Right cardiac atrium (tissue), 5 donors: ENCODE measurements at regions not wholly inside any gene's neighbourhood (a gene's known extent, or its start where the extent isn't known, plus 50 kb on each side); places are given as distances from the start of the nearest gene placed in this dataset.
"Not testable (repeated sequence)": the region's sequence is repeated elsewhere in the genome, so short reads cannot be mapped to it uniquely, and the experiment has no call there.

ENCODE experiments used
- ATAC-seq, 2 donors: fragments of 200-7000 bp; cut with Tn5 transposase; one replicate each; pipeline versions ENCODE4 v1.8.0 to v1.9.1; 2020; ENCODE audit warnings: moderate library complexity in 2 of 2, mild to moderate bottlenecking in 1 of 2
- DNase-seq, 3 donors: peaks; one replicate each; pipeline ENCODE4 v3.0.0-alpha.2; 2020
- H3K27ac ChIP-seq: one replicate; pipeline ENCODE4 v1.5.1; 2013; ENCODE audit warnings: mild to moderate bottlenecking, low read length, control low read depth, moderate library complexity
- H3K27me3 ChIP-seq: one replicate; pipeline ENCODE4 v1.6.1; 2013; ENCODE audit not compliant: control insufficient read depth, insufficient read depth
- H3K4me1 ChIP-seq: one replicate; pipeline ENCODE4 v1.6.1; 2013; ENCODE audit warnings: low read length; ENCODE audit not compliant: control insufficient read depth, insufficient read depth
- H3K4me3 ChIP-seq: one replicate; pipeline ENCODE4 v1.5.1; 2013; ENCODE audit warnings: low read length, control low read depth
- H3K9me3 ChIP-seq: one replicate; pipeline ENCODE4 v1.6.1; 2013; ENCODE audit warnings: low read length; ENCODE audit not compliant: control insufficient read depth
- WGBS: extraction: QIAGEN DNeasy Blood & Tissue Kit; methylation state at CpG from one replicate; pipeline ENCODE4 v1.1.7; 2013; 5-methylcytosine and 5-hydroxymethylcytosine counted together
- intact Hi-C, 4 donors: fragments of 100-400 bp; cut with DNase I; formaldehyde crosslinking; loops; one replicate each; pipeline versions ENCODE4 v1.11.0 to v1.14.0; 2022 to 2023
- donor health status: healthy with polysubstance abuse.
- donor health status: DM: no; HTN: yes; CAD: no.
- donor health status: DM: no; HTN: no; CAD: no.
- donor health status: DM: no; HTN: yes; CAD: no; lungs with severe emphysema.
- donor health status: DM: yes; HTN: yes; CAD: no.

DNA sequence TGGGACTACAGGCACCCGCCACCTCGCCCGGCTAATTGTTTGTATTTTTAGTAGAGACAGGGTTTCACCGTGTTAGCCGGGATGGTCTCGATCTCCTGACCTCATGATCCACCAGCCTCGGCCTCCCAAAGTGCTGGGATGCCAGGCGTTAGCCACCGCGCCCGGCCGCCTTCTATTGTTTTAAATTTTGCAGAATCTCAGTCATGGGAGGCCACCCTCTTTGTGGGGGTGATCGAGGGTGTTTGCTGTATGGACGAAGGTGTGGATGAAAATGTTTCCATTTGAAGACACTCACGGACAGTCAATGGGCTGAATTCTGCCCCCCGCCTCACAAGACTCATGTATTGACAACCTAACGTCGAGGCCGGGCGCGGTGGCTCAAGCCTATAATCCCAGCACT is 73.0 kb upstream of the SHOX start:
- WGBS: 89% methylated on average over 21 of the region's 21 CpGs
- ATAC-seq, H3K27ac ChIP-seq, H3K4me3 ChIP-seq, H3K9me3 ChIP-seq, DNase-seq, H3K27me3 ChIP-seq, intact Hi-C loops, H3K4me1 ChIP-seq: not testable (repeated sequence)

DNA sequence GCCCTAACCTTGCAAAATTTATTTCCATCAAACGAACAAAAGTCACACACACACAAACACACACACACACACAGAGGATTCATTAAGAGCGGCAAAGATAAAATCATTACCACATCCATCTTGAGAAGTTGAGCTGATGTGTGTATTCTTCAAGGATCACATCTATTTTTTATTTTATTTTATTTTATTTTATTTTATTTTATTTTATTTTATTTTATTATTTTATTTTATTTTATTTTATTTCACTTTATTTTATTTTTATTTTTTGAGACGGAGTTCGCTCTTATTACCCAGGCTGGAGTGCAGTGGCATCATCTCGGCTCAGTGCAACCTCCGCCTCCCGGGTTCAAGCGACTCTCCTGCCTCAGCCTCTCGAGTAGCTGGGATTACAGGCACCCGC is 71.3 kb upstream of the SHOX start:
- H3K9me3 ChIP-seq, H3K4me1 ChIP-seq, ATAC-seq, H3K27me3 ChIP-seq, DNase-seq, H3K4me3 ChIP-seq, H3K27ac ChIP-seq, intact Hi-C loops: not testable (repeated sequence)
- 90% methylated on average over 10 of the region's 10 CpGs for WGBS

DNA sequence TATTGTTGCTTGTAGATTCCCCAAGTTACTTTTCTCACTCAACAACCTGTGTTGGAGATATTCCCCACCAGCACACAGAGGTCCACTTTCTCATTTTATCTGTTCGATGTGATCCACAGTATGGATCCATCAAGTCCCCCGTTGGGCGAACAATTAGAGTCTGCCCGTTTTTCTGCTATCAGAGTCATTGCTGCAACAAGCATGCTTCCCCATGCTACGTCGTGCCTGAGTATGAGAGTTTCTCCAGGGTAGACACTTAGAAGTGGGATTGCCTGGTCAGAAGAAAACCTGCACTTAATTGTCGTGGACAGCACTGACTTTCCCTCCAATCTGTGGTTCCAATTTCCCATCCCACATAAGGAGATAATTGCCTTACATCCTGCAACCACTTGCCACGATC is 62.7 kb upstream of the SHOX start:
- no peaks in the 10 kb centered on the region for H3K27me3 ChIP-seq
- no peaks in the 10 kb centered on the region for H3K4me1 ChIP-seq
- WGBS: 78% methylated on average over 8 of the region's 8 CpGs
- H3K9me3 ChIP-seq: no peaks in the 10 kb centered on the region
- ATAC-seq: no peak
- DNase-seq: peak in 1 of 3 donors; percentile 6
- intact Hi-C loops: no loop called here
- H3K27ac ChIP-seq: no peak overlapping the region
- H3K4me3 ChIP-seq: no peak overlapping the region

DNA sequence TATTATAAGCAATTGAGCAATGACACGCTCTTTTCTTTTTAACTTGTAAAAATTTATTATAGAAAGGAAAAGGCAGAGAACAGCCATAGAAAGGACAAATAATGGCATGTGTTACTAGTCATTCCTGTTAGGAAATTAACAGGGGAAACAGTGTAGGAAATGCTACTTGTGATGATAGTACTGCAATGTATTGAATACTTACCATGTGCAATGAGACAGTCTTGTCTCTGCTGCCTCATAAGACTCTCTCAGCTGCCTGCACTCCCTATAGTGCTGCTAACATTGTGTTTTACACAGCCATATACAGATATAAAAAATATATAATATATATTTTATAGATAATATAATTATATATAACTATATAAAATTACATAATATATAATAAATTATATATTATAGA is 62.3 kb upstream of the SHOX start:
- Histone ChIP-seq H3K4me3 (no peak overlapping the region), H3K27me3 (no peaks in the 10 kb centered on the region), H3K9me3 (no peaks in the 10 kb centered on the region), H3K4me1 (no peaks in the 10 kb centered on the region), H3K27ac (no peak overlapping the region)
- intact Hi-C loops: no loop called here
- 89% methylated on average over 1 of the region's 1 CpG for WGBS
- DNase-seq: no peak
- ATAC-seq: no peak

DNA sequence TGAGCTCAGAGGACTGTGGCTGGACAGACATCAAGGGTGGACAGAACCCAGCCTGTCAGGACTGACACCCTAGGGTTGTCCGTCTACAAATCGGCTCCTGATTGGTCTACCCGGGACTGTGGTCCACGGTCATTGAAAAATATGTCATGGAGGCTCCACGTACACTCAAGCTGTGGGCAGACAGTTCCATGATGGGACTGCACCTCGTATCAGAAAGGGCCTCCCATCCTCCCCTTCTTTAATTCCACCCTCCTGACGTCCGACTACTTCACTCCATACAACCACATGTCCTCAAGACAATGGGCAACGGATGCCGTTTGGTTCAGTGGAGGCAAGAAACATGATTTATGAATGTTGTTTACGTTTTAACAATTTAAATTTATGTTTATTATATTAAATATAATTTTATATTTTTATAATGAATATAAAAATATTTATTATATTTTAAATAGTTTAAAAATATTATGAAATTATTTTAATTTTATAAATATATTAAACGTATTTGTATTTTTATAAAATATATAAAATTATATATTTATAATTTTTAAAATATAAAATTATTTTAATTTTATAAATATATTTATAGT is 58.0 kb upstream of the SHOX start:
- ATAC-seq: no peak

DNA sequence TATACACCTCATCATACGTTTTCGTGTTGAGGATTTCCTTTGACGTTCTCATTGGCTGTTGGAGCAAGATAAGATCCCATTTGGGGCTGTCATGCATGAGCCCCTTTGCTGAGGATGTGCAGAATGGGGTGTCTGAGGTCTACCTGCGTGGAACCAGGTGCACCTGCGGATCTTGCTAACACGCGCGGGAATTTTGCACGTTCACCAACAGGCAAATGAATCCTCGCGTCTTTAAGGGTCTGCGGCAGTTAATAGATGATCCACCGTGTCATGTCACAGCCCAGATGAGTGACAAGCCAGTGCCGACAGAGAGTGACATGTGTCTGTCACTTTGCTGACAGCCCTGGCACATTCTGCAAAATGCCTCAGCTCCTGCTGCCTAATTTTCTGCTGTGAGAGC is 56.3 kb upstream of the SHOX start:
- no peaks in the 10 kb centered on the region for H3K27me3 ChIP-seq
- H3K4me1 ChIP-seq: no peaks in the 10 kb centered on the region
- WGBS: 74% methylated on average over 14 of the region's 14 CpGs
- intact Hi-C loops: no loop called here
- peaks cover 3% of the 10 kb centered on the region for H3K9me3 ChIP-seq
- ATAC-seq (no peak), DNase-seq (peak in 1 of 3 donors; percentile 3)
- H3K27ac ChIP-seq: no peak overlapping the region
- H3K4me3 ChIP-seq: no peak overlapping the region

More for the DNA sequence above, 58.0 kb upstream of the SHOX start:
- H3K27me3 ChIP-seq: no peaks in the 10 kb centered on the region
- H3K4me1 ChIP-seq: no peaks in the 10 kb centered on the region
- intact Hi-C loops: no loop called here
- H3K4me3 ChIP-seq: no peak overlapping the region
- H3K27ac ChIP-seq: no peak overlapping the region
- DNase-seq: peak in 1 of 3 donors; percentile 2
- WGBS: 77% methylated on average over 12 of the region's 12 CpGs
- peaks cover 3% of the 10 kb centered on the region for H3K9me3 ChIP-seq

DNA sequence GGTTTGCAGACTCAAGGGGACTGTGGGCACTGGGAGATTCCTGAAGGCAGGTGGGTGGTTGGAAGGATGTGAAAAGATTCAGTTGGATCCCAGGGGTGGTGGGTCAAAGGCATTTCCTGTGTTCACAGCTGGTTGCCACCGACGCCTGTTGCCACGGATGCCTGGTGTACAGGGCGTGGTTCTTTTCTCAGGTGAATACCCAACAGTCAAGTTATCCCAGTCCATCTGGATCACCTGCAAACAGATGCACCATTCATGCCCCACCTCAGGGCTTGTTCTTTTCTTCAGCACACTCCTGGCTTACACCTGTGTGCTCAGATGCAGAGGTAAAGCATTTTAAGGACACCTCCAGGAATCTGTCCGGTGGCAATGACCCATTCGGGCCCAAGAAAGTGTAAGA is 55.8 kb upstream of the SHOX start:
- 73% methylated on average over 6 of the region's 6 CpGs for WGBS
- intact Hi-C loops: no loop called here
- Histone ChIP-seq H3K9me3 (peaks cover 3% of the 10 kb centered on the region), H3K27ac (no peak overlapping the region), H3K27me3 (no peaks in the 10 kb centered on the region), H3K4me1 (no peaks in the 10 kb centered on the region), H3K4me3 (no peak overlapping the region)
- DNase-seq (no peak), ATAC-seq (no peak)

DNA sequence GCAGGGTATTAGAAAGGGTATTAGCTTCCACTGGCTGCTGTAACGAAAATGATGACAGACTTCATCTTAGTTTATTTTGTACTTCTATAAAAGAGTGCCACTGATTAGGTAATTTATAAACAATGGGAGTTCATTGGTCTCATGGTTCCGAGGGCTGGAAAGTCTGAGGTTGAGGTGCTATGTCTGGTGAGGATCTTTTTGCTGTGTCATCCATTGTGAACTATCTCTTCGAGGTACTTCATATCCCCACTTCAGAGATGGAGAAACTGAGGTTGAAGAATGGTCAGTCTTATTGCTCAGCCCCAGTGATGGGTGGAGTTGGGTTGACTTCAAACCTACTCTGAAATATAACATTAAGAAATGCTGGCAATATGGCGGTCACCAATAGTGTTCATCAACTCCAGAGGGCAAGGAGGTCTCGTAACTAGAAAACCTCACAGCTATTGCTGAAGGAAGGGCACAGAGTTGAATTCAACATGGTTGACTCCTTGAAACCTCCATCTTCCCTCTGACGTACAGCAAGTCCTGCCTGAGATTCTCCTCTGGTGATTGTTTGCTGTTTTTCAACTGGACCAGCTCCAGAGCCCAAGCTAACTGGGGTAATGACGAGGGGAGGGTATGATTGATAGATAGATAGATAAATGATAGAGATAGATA is 53.6 kb upstream of the SHOX start:
- Histone ChIP-seq H3K4me1 (no peaks in the 10 kb centered on the region), H3K27me3 (no peaks in the 10 kb centered on the region), H3K4me3 (no peak overlapping the region), H3K9me3 (peaks cover 3% of the 10 kb centered on the region), H3K27ac (no peak overlapping the region)
- DNase-seq (no peak), ATAC-seq (no peak)
- 83% methylated on average over 7 of the region's 7 CpGs for WGBS
- intact Hi-C loops: no loop called here

DNA sequence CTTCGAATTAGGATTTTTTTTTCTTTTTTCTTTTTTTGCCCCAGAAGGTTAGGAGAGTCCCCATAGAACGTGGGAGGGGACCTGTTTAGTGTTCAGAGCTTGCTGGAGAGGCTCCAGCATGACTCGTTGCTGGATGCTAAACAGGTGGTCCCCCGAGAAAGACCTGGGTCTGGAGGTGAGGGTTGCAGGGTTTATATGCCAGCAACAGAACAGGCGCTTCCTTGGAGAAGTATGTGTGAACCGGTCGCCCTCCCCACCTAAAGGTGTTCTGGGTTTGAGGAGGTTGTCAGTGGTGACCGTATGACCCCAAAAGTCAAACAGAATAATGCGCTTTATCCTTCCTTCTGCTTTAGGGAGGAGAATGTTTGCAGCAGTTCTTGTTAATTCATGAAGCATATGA is 52.1 kb upstream of the SHOX start:
- no peak for DNase-seq
- no peaks in the 10 kb centered on the region for H3K27me3 ChIP-seq
- 51% methylated on average over 9 of the region's 9 CpGs for WGBS
- intact Hi-C loops: no loop called here
- H3K4me3 ChIP-seq: no peak overlapping the region
- no peak overlapping the region for H3K27ac ChIP-seq
- no peaks in the 10 kb centered on the region for H3K4me1 ChIP-seq
- H3K9me3 ChIP-seq: peaks cover 3% of the 10 kb centered on the region
- no peak for ATAC-seq

DNA sequence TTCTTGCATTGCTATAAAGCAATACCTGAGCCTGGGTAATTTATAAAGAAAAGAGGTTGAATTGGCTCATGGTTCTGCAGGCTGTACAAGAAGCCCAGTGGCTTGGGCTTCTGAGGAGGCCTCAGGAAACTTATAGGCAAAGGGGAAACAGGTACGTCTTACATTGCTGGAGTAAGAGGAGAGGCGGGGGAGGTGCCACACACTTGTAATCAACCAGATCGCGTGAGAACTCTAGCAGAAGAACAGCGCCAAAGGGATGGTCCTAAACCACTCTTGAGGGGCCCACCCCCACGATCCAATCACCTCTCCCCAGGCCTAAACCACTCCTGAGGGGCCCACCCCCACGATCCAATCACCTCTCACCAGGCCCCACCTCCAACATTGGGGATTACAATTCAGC is 50.6 kb upstream of the SHOX start:
- Histone ChIP-seq H3K27me3 (no peaks in the 10 kb centered on the region), H3K27ac (no peak overlapping the region), H3K9me3 (peaks cover 3% of the 10 kb centered on the region), H3K4me3 (no peak overlapping the region), H3K4me1 (no peaks in the 10 kb centered on the region)
- intact Hi-C loops: no loop called here
- WGBS: 42% methylated on average over 7 of the region's 7 CpGs
- ATAC-seq (no peak), DNase-seq (no peak)
